Mesendoderm (in vitro differentiated cells): ENCODE measurements at regions not wholly inside any gene's neighbourhood (a gene's known extent, or its start where the extent isn't known, plus 50 kb on each side); places are given as distances from the start of the nearest gene placed in this dataset.

Experiments used
- DNase-seq: peaks from one replicate; pipeline ENCODE4 v3.0.0; 2013
- H2AK5ac ChIP-seq: 2 replicates; pipeline ENCODE4 v1.6.1; 2013; ENCODE audit warnings: low read length, inconsistent platforms
- H2BK120ac ChIP-seq: 2 replicates; pipeline ENCODE4 v1.6.1; 2013; ENCODE audit warnings: low read depth, mild to moderate bottlenecking, low read length, moderate library complexity, mixed read lengths
- H2BK15ac ChIP-seq: replicated peaks from 2 replicates; pipeline ENCODE4 v1.6.1; 2013; ENCODE audit warnings: low read depth, mild to moderate bottlenecking, moderate library complexity
- H2BK5ac ChIP-seq: 2 replicates; pipeline ENCODE4 v1.6.1; 2013; ENCODE audit warnings: low read length, inconsistent platforms
- H3K18ac ChIP-seq: 2 replicates; pipeline ENCODE4 v1.6.1; 2013; ENCODE audit warnings: mild to moderate bottlenecking, low read length, mixed read lengths
- H3K23ac ChIP-seq: one replicate; pipeline ENCODE4 v1.6.1; 2013; ENCODE audit warnings: low read length
- H3K27ac ChIP-seq: 2 replicates; pipeline ENCODE4 v1.5.1; 2013; ENCODE audit warnings: low read depth, mild to moderate bottlenecking, inconsistent platforms, low read length, moderate library complexity
- H3K27me3 ChIP-seq: 2 replicates; pipeline ENCODE4 v1.6.1; 2013; ENCODE audit warnings: low read length, control low read depth, mild to moderate bottlenecking, inconsistent platforms; ENCODE audit not compliant: insufficient read depth, poor library complexity
- H3K36me3 ChIP-seq: 2 replicates; pipeline ENCODE4 v1.6.1; 2013; ENCODE audit warnings: low read length, inconsistent platforms; ENCODE audit not compliant: control insufficient read depth, insufficient read depth
- H3K4ac ChIP-seq: one replicate; pipeline ENCODE4 v1.6.1; 2013; ENCODE audit warnings: low read depth, mild to moderate bottlenecking, low read length, moderate library complexity
- H3K4me1 ChIP-seq: 2 replicates; pipeline ENCODE4 v1.6.1; 2013; ENCODE audit warnings: low read depth, low read length, inconsistent platforms; ENCODE audit not compliant: control insufficient read depth
- H3K4me2 ChIP-seq: 2 replicates; pipeline ENCODE4 v1.6.1; 2013; ENCODE audit warnings: low read length
- H3K4me3 ChIP-seq: 2 replicates; pipeline ENCODE4 v1.5.1; 2013; ENCODE audit warnings: mild to moderate bottlenecking, low read length
- H3K56ac ChIP-seq: one replicate; pipeline ENCODE4 v1.6.1; 2013; ENCODE audit warnings: low read length
- H3K79me1 ChIP-seq: 2 replicates; pipeline ENCODE4 v1.6.1; 2013; ENCODE audit warnings: low read length, inconsistent platforms
- H3K79me2 ChIP-seq: 2 replicates; pipeline ENCODE4 v1.6.1; 2013; ENCODE audit warnings: mild to moderate bottlenecking, low read length; ENCODE audit not compliant: control insufficient read depth, insufficient read depth
- H3K9ac ChIP-seq: 2 replicates; pipeline ENCODE4 v1.6.1; 2013; ENCODE audit warnings: low read length, inconsistent platforms
- H4K5ac ChIP-seq: one replicate; pipeline ENCODE4 v1.6.1; 2013; ENCODE audit warnings: low read length
- H4K8ac ChIP-seq: one replicate; pipeline ENCODE4 v1.6.1; 2013; ENCODE audit warnings: low read depth, mild to moderate bottlenecking, control low read depth, low read length, moderate library complexity
- WGBS: extraction: QIAGEN DNeasy Blood & Tissue Kit; methylation state at CpG from one replicate; pipeline ENCODE4 v1.1.7; 2013; ENCODE audit warnings: low lambda C conversion rate, missing lambda C conversion rate; ENCODE audit not compliant: insufficient coverage; ENCODE audit errors: extremely low coverage; 5-methylcytosine and 5-hydroxymethylcytosine counted together

DNA sequence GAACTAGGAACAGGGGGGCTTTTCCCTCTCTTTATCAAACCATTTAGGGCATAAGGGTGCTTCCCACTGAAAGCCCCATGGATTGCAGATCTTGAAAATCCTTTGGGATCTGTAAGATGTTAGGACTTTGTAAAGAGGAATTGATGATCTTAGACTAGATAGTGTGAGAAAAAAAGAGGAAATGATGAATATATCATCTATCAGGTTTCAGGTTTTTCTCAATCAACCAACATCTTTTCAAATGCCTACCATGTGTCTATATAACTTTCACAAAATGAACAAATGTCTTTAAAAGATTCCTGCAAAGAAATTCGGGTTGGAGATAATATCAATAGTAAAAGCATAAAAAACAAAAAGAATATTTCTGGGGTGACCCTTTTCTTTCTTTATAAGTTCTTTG is 50.1 kb downstream of the KCNC4 start:
- H4K8ac ChIP-seq, result no peak overlapping the region
- no CpG with 5 or more reads among the region's 1 CpG for WGBS
- H3K56ac ChIP-seq, result no peak overlapping the region
- no peak overlapping the region for H3K4me2 ChIP-seq
- no peak overlapping the region for H3K4ac ChIP-seq
- no peak overlapping the region for H2BK120ac ChIP-seq
- H3K36me3 ChIP-seq, result no peaks in the 10 kb centered on the region
- no peak overlapping the region for H3K27ac ChIP-seq
- no peak overlapping the region for H4K5ac ChIP-seq
- no peak overlapping the region for H3K4me3 ChIP-seq
- H3K4me1 ChIP-seq, result no peaks in the 10 kb centered on the region
- no peaks in the 10 kb centered on the region for H3K79me2 ChIP-seq
- no peaks in the 10 kb centered on the region for H3K27me3 ChIP-seq
- no peaks in the 10 kb centered on the region for H3K79me1 ChIP-seq
- H3K23ac ChIP-seq, result no peak overlapping the region
- no peak overlapping the region for H2BK5ac ChIP-seq
- H2AK5ac ChIP-seq, result no peak overlapping the region
- H3K9ac ChIP-seq, result no peak overlapping the region
- no peak overlapping the region for H3K18ac ChIP-seq
- no peak overlapping the region for H2BK15ac ChIP-seq
- DNase-seq, result no peak

DNA sequence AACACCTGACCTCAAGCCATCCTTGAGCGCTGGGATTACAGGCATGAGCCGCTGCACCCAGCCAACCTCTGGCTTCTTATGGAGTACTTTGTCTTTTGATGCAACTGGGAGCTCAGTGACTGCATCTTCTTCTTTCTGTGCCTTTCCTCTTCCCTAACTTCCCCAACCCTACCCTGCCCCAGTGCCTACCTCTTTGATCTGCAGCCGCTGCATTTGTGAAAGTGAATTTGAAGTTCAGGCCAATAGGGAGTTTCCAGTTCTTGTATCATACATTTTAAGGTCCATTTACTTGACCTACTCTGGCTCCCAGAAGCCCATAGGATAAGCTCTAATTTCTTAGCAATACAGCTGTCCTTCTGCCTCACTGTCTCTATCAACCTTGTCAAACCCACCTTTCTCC is 52.2 kb downstream of the KCNC4 start:
- H3K27me3 ChIP-seq, result no peaks in the 10 kb centered on the region
- no peak overlapping the region for H4K5ac ChIP-seq
- no peak overlapping the region for H2BK15ac ChIP-seq
- no peak overlapping the region for H3K4me2 ChIP-seq
- no peak overlapping the region for H3K4ac ChIP-seq
- no peak overlapping the region for H3K23ac ChIP-seq
- WGBS, result no CpG with 5 or more reads among the region's 3 CpGs
- H3K56ac ChIP-seq, result no peak overlapping the region
- H3K79me2 ChIP-seq, result no peaks in the 10 kb centered on the region
- no peak overlapping the region for H3K4me3 ChIP-seq
- no peak overlapping the region for H3K18ac ChIP-seq
- H2BK120ac ChIP-seq, result no peak overlapping the region
- H2BK5ac ChIP-seq, result no peak overlapping the region
- no peak for DNase-seq
- H3K9ac ChIP-seq, result no peak overlapping the region
- H3K79me1 ChIP-seq, result no peaks in the 10 kb centered on the region
- no peaks in the 10 kb centered on the region for H3K4me1 ChIP-seq
- no peak overlapping the region for H4K8ac ChIP-seq
- H2AK5ac ChIP-seq, result no peak overlapping the region
- no peak overlapping the region for H3K27ac ChIP-seq
- no peaks in the 10 kb centered on the region for H3K36me3 ChIP-seq

DNA sequence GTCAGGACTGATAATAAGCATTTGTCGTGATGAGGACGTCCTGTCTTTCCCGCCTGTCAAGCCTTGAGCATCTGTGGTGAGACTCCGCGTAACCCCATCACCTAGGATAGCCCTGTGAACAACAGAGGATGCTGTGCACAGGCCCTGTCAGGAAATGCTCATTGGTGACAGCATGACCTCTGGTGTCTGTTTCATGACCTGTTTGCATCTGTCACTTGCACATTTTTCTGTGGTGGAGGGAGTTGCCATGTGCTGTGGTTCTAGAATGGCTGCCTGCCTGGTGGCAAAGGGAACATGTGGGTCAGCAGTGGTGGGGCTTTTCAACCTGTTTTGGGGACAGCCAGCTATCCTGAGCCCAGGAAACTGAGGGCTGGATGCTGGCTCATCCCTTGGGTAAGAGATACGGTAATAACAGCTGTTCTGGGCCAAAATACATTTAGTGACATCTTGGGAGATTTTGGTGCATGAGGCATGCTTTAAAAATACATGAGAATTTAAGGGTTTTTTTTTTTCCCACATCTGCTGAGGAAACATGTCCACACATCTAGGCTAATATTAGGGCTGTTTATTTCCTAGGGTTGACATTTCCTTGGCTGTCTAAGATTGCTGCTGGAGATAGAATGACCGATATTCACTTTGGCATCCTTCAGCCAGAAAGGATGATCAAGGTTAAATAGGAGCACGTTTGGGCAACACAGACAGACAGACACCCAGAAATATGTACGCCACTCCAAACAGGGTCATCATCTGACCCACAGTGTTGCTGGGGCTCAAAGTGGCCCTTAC is 52.9 kb downstream of the KCNC4 start:
- H3K9ac ChIP-seq, result no peak overlapping the region
- no peak for DNase-seq
- H3K27ac ChIP-seq, result no peak overlapping the region
- no peaks in the 10 kb centered on the region for H3K79me1 ChIP-seq
- no peak overlapping the region for H3K4me3 ChIP-seq
- no peaks in the 10 kb centered on the region for H3K27me3 ChIP-seq
- no peak overlapping the region for H3K4me2 ChIP-seq
- no peak overlapping the region for H2BK15ac ChIP-seq
- H2BK5ac ChIP-seq, result no peak overlapping the region
- H3K79me2 ChIP-seq, result no peaks in the 10 kb centered on the region
- no peaks in the 10 kb centered on the region for H3K4me1 ChIP-seq
- no peak overlapping the region for H3K4ac ChIP-seq
- no peak overlapping the region for H2BK120ac ChIP-seq
- H3K56ac ChIP-seq, result no peak overlapping the region
- no peak overlapping the region for H2AK5ac ChIP-seq
- no peak overlapping the region for H4K8ac ChIP-seq
- no peak overlapping the region for H3K23ac ChIP-seq
- no peak overlapping the region for H4K5ac ChIP-seq
- no peaks in the 10 kb centered on the region for H3K36me3 ChIP-seq
- H3K18ac ChIP-seq, result no peak overlapping the region
- WGBS, result no CpG with 5 or more reads among the region's 9 CpGs

DNA sequence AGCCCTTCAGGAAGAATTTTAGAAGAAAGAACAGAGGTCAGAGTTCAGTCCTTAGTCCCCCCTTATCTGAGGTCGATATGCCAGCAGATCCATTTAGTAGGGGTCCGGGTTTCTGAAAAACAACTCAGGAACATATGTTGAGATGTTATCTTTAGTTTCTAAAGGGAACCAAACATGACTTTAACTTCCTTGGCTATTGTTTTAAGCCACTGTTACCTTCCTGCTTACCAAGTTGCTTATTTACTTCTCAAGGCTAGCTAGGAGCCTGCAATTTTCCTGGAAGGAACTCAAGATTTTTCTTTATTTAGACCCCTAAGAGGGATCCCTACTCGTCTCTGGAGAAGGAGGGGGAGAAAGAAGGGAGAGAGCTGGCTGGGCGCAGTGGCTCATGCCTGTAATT is 54.3 kb downstream of the KCNC4 start:
- H3K9ac ChIP-seq, result no peak overlapping the region
- H2BK120ac ChIP-seq, result no peak overlapping the region
- no peak overlapping the region for H2AK5ac ChIP-seq
- H4K8ac ChIP-seq, result no peak overlapping the region
- no peak overlapping the region for H2BK15ac ChIP-seq
- H3K27me3 ChIP-seq, result no peaks in the 10 kb centered on the region
- H3K79me1 ChIP-seq, result no peaks in the 10 kb centered on the region
- H3K4ac ChIP-seq, result no peak overlapping the region
- H3K23ac ChIP-seq, result no peak overlapping the region
- no peak overlapping the region for H2BK5ac ChIP-seq
- DNase-seq, result no peak
- H3K4me2 ChIP-seq, result no peak overlapping the region
- H3K36me3 ChIP-seq, result no peaks in the 10 kb centered on the region
- WGBS, result no CpG with 5 or more reads among the region's 4 CpGs
- H4K5ac ChIP-seq, result no peak overlapping the region
- no peak overlapping the region for H3K4me3 ChIP-seq
- H3K56ac ChIP-seq, result no peak overlapping the region
- H3K4me1 ChIP-seq, result no peaks in the 10 kb centered on the region
- no peaks in the 10 kb centered on the region for H3K79me2 ChIP-seq
- no peak overlapping the region for H3K18ac ChIP-seq
- no peak overlapping the region for H3K27ac ChIP-seq

DNA sequence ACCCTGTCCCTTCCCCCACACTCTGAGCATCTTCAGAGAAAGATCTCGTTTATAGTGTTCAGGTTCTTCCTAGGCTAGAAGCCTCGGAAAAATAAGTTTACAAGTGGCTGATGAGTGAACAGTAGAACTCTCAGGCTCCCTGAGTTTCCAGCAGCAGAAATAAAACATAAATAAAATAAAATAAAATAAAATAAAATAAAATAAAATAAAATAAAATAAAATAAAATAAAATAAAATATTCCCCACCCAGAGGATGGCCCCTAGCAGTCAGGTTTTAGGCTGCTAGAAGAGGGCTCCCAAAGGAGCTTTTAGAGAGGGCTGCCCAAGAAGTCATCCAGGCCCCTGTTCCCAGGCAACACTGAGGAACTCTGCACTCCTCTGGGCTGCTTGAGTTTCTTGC is 55.1 kb downstream of the KCNC4 start:
- H3K23ac ChIP-seq, result no peak overlapping the region
- no peaks in the 10 kb centered on the region for H3K27me3 ChIP-seq
- DNase-seq, result no peak
- H3K18ac ChIP-seq, result no peak overlapping the region
- no peak overlapping the region for H3K4me3 ChIP-seq
- no peaks in the 10 kb centered on the region for H3K4me1 ChIP-seq
- H2BK120ac ChIP-seq, result no peak overlapping the region
- no peak overlapping the region for H3K9ac ChIP-seq
- no peak overlapping the region for H2AK5ac ChIP-seq
- no peak overlapping the region for H2BK5ac ChIP-seq
- no peaks in the 10 kb centered on the region for H3K79me1 ChIP-seq
- no peak overlapping the region for H3K27ac ChIP-seq
- WGBS, result no CpG with 5 or more reads among the region's 2 CpGs
- no peak overlapping the region for H4K5ac ChIP-seq
- no peak overlapping the region for H3K4ac ChIP-seq
- H2BK15ac ChIP-seq, result no peak overlapping the region
- no peaks in the 10 kb centered on the region for H3K36me3 ChIP-seq
- H4K8ac ChIP-seq, result no peak overlapping the region
- no peak overlapping the region for H3K56ac ChIP-seq
- no peaks in the 10 kb centered on the region for H3K79me2 ChIP-seq
- no peak overlapping the region for H3K4me2 ChIP-seq

DNA sequence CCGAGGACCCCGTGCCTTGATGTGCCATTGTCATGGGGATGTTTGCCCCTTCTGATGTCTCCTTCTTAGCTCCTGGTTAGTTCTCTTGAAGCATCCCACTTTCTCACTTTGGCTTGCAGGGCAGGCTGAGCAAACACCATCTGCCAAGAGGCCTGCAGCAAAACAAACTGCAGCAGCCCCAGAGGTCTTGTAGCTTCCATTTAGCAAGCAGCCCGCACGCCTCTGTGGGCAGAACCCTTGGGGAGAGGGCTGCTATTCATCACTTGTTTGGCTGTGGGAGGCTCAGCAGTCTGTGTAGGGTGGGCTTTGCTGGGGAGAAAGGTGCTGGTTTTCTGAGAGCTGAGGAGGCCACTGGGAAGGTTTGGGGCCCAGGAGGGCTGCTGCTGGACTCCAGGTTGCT is 56.7 kb downstream of the KCNC4 start:
- Histone ChIP-seq H2BK120ac (no peak overlapping the region), H3K4me2 (no peak overlapping the region), H3K27me3 (no peaks in the 10 kb centered on the region), H3K18ac (no peak overlapping the region), H4K8ac (no peak overlapping the region), H3K9ac (no peak overlapping the region), H4K5ac (no peak overlapping the region), H3K79me2 (no peaks in the 10 kb centered on the region), H3K4ac (no peak overlapping the region), H3K56ac (no peak overlapping the region), H3K27ac (no peak overlapping the region), H3K4me3 (no peak overlapping the region), H3K36me3 (no peaks in the 10 kb centered on the region), H3K23ac (no peak overlapping the region), H2BK5ac (no peak overlapping the region), H3K4me1 (no peaks in the 10 kb centered on the region), H2AK5ac (no peak overlapping the region), H3K79me1 (no peaks in the 10 kb centered on the region), H2BK15ac (no peak overlapping the region)
- WGBS, result no CpG with 5 or more reads among the region's 4 CpGs
- no peak for DNase-seq
